GM12875 (cell line): ENCODE measurements at regions not wholly inside any gene's neighbourhood (a gene's known extent, or its start where the extent isn't known, plus 50 kb on each side); places are given as distances from the start of the nearest gene placed in this dataset.

Experiments
- H3K4me3 ChIP-seq: one replicate; pipeline ENCODE4 v1.5.1; 2011; ENCODE audit warnings: low read depth, low read length, control low read depth
- CTCF ChIP-seq: IDR thresholded peaks from 2 replicates; pipeline ENCODE4 v1.5.1; 2011; ENCODE audit warnings: low read depth, mild to moderate bottlenecking, control low read depth, inconsistent platforms, low read length, moderate library complexity, borderline replicate concordance; ENCODE audit not compliant: insufficient read depth

DNA sequence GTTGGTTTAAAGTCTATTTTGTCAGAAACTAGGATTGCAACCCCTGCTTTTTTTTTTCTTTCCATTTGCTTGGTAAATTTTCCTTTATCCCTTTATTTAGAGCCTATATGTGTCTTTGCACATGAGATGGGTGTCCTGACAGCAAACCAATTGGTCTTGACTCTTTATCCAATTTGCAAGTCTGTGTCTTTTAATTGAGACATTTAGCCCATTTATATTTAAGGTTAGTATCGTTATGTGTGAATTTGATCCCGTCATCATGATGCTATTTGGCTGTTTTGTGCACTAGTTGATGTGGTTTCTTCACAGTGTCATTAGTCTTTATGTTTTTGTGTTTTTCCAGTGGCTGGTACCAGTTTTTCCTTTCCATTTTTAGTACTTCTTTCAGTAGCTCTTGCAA, 127.7 kb upstream of the ZNF267 start:
- no peak overlapping the region for H3K4me3 ChIP-seq
- no peak for TF ChIP-seq CTCF

GRCh38 chr16:31754998-31755615, 118.5 kb upstream of the ZNF267 start:
- no peak overlapping the region for H3K4me3 ChIP-seq
- TF ChIP-seq CTCF, result no peak

GRCh38 chr16:31764103-31764502, 109.5 kb upstream of the ZNF267 start:
- no peak overlapping the region for H3K4me3 ChIP-seq
- no peak for TF ChIP-seq CTCF

DNA sequence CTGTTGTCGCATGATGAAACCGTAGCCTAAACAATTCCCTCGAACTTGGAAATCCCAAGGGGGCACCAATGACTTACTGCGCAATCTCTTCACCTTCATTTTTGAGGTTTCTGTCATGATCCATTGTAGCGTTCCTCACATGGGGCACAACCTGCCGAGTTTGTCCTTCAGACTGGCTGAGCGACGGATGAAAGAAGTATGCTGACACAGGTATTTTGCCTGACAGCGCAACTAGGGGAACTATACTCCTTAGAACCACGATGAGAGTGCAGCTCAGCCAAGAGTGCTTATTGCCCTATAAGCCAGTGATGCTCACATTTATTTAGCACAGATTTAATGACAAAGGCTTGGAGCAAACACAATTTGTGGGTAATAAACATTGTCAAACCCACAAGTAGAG, 106.3 kb upstream of the ZNF267 start:
- H3K4me3 ChIP-seq, result no peak overlapping the region
- no peak for TF ChIP-seq CTCF

DNA sequence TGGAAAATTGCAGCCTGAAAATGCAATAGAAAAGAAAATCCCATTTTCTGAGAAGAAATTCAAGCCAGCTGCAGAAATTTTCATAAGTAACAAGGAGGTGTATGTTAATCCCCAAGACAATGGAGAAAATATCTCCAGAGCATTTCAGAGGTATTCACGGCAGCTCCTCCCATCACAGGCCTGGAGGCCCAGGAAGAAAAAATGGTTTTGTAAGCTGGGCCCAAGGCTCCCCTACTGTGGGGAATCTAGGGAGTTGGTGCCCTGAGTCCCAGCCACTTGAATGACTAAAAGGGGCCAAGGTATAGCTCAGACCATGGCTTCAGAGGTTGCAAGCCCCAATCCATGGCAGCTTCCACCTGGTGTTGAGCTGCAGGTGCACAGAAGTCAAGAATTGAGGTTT, 93.3 kb upstream of the ZNF267 start:
- TF ChIP-seq CTCF, result no peak
- no peak overlapping the region for H3K4me3 ChIP-seq

GRCh38 chr16:31785126-31785525, 88.5 kb upstream of the ZNF267 start:
- no peak for TF ChIP-seq CTCF
- H3K4me3 ChIP-seq, result no peak overlapping the region

DNA sequence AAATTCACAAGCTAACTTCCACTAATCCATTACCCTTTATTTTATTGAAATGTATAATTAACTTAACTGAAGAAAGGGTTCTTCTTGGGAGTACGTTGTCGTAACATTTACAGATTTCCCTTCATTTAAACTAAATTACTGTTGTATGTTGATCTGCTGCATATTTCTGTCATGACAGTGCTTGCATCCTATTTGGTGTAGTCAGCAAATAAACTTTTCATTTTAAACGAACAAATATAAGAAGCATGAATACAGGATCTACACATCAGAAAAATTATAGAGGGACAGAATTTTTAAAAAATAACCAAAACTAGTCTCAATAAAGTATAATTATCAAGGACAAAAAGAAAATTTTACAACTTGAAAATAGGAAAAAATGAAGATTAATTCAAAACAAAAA, 66.5 kb upstream of the ZNF267 start:
- no peak overlapping the region for H3K4me3 ChIP-seq
- TF ChIP-seq CTCF, result no peak
